Karpas-422 (cell line): ENCODE measurements at regions not wholly inside any gene's neighbourhood (a gene's known extent, or its start where the extent isn't known, plus 50 kb on each side); places are given as distances from the start of the nearest gene placed in this dataset.

Source experiments
- DNase-seq: peaks from one replicate; pipeline ENCODE4 v3.0.0-alpha.2; 2015
- H2AFZ ChIP-seq: fragments of 200-600 bp; sonication (generic); 2 replicates; pipeline ENCODE4 v1.6.1; 2014; ENCODE audit warnings: antibody characterized with exemption, low read length, mixed read lengths
- H3K27ac ChIP-seq: fragments of 200-600 bp; sonication (generic); 2 replicates; pipeline ENCODE4 v1.5.1; 2014; ENCODE audit warnings: mild to moderate bottlenecking, low read length, moderate library complexity
- H3K27me3 ChIP-seq: fragments of 200-600 bp; sonication (generic); 2 replicates; pipeline ENCODE4 v1.6.1; 2014; ENCODE audit warnings: low read length, mixed read lengths
- H3K36me3 ChIP-seq: fragments of 200-600 bp; sonication (generic); 2 replicates; pipeline ENCODE4 v1.6.1; 2014; ENCODE audit warnings: low read length, mixed read lengths; ENCODE audit not compliant: insufficient read depth
- H3K4me1 ChIP-seq: fragments of 200-600 bp; sonication (generic); 2 replicates; pipeline ENCODE4 v1.6.1; 2014; ENCODE audit warnings: mild to moderate bottlenecking, low read length, mixed read lengths
- H3K4me2 ChIP-seq: fragments of 200-600 bp; sonication (generic); 2 replicates; pipeline ENCODE4 v1.6.1; 2014; ENCODE audit warnings: low read length, low read depth, mild to moderate bottlenecking; ENCODE audit not compliant: poor library complexity, severe bottlenecking
- H3K4me3 ChIP-seq: fragments of 200-600 bp; sonication (generic); 2 replicates; pipeline ENCODE4 v1.5.1; 2014; ENCODE audit warnings: mild to moderate bottlenecking, antibody characterized with exemption, low read length, mixed read lengths
- H3K79me2 ChIP-seq: fragments of 200-600 bp; sonication (generic); 2 replicates; pipeline ENCODE4 v1.6.1; 2014; ENCODE audit warnings: mild to moderate bottlenecking, low read length, mixed read lengths
- H3K9ac ChIP-seq: fragments of 200-600 bp; sonication (generic); 2 replicates; pipeline ENCODE4 v1.6.0; 2014; ENCODE audit warnings: low read length
- H3K9me2 ChIP-seq: fragments of 200-600 bp; sonication (generic), shearing (Covaris generic); replicated peaks from 2 replicates; pipeline ENCODE4 v1.6.0; 2014; ENCODE audit warnings: mild to moderate bottlenecking, low read length, moderate library complexity; ENCODE audit not compliant: insufficient read depth
- H3K9me3 ChIP-seq: fragments of 300-700, 200-600 bp; sonication (generic); 2 replicates; pipeline ENCODE4 v1.6.1; 2014; ENCODE audit warnings: low read length, mixed read lengths
- H4K20me1 ChIP-seq: fragments of 200-600 bp; sonication (generic); 2 replicates; pipeline ENCODE4 v1.6.1; 2014; ENCODE audit warnings: mild to moderate bottlenecking, antibody characterized with exemption, low read length, low read depth; ENCODE audit not compliant: insufficient read depth

DNA sequence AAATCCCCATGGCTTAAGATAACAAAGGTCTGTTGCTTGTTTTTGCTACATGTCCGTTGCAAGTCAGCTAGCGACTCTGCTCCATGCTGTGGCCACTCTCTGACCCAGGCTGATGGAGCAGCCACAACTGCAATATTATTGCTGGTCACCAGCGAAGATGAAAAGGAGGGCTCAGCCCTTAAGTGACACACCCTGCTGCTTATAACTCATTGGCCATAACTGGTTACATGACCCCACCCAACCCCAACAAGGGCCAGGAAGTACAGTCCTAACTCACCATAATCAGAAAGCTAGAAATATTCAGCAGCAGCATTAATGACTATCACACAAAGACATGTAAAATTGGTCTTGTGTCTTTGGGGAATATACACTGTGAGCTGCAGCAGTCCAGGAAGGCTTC is 224.3 kb downstream of the SOX9 start:
- no peaks in the 10 kb centered on the region for H3K36me3 ChIP-seq
- H3K4me1 ChIP-seq = peaks cover 13% of the 10 kb centered on the region
- H3K9me3 ChIP-seq = no peaks in the 10 kb centered on the region
- H3K9me2 ChIP-seq = no peaks in the 10 kb centered on the region
- no peak overlapping the region for H3K27ac ChIP-seq
- H2AFZ ChIP-seq = no peak overlapping the region
- no peaks in the 10 kb centered on the region for H3K79me2 ChIP-seq
- H3K4me3 ChIP-seq = no peak overlapping the region
- H4K20me1 ChIP-seq = 0 out of 2 replicates have a peak, but pooled peaks cover 3% of the 10 kb centered on the region
- H3K27me3 ChIP-seq = no peaks in the 10 kb centered on the region; the same call in 1 of the 2 replicates
- no peak overlapping the region for H3K4me2 ChIP-seq
- H3K9ac ChIP-seq = no peak overlapping the region
- DNase-seq = no peak

DNA sequence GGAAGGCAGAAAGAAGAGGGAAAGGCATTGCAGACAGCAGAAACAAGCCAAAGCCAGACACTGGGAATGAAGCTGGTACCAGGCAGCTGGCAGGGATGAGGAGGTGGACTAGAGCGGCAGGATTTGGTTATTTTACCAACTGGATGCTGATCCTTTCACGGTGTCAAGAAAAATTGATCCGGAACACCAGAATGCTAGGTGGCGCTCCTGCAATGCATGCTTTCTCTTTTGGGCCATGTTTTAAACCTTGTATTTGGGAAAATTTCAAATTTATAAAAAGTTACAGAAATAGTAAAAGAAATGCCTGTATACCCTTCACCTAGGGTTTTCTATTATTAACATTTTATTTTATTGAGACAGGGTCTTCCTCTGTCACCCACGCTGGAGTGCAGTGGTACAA is 224.7 kb downstream of the SOX9 start:
- 0 out of 2 replicates have a peak, but pooled peaks cover 3% of the 10 kb centered on the region for H4K20me1 ChIP-seq
- no peak overlapping the region for H3K4me3 ChIP-seq
- H3K9ac ChIP-seq = no peak overlapping the region
- H3K4me1 ChIP-seq = peaks cover 13% of the 10 kb centered on the region
- no peaks in the 10 kb centered on the region; the same call in 1 of the 2 replicates for H3K27me3 ChIP-seq
- no peaks in the 10 kb centered on the region for H3K9me3 ChIP-seq
- no peaks in the 10 kb centered on the region for H3K9me2 ChIP-seq
- no peaks in the 10 kb centered on the region for H3K79me2 ChIP-seq
- no peaks in the 10 kb centered on the region for H3K36me3 ChIP-seq
- no peak overlapping the region for H2AFZ ChIP-seq
- H3K27ac ChIP-seq = no peak overlapping the region
- DNase-seq = no peak
- no peak overlapping the region for H3K4me2 ChIP-seq

DNA sequence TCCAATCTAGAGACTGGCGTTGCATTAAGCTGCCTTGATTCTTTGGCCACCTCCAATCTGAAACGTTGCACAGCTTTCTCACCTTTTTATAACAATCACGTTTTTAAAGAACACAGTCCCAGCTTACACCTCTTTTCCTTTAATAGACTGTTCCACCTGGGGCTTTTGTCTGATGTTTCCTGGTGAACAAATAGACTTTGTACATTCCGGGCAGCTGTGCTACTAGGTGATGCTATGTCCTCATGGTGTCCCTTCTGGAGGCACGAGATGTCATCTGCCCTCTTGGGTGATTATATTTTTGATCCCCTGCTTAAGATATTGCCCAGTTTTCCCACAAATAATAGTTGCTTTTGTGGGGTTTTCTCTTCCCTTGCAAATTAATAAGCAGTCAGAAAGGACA is 225.5 kb downstream of the SOX9 start:
- Histone ChIP-seq H3K36me3 (no peaks in the 10 kb centered on the region), H3K4me3 (no peak overlapping the region), H2AFZ (no peak overlapping the region), H3K27me3 (no peaks in the 10 kb centered on the region; the same call in 1 of the 2 replicates), H3K4me1 (peaks cover 13% of the 10 kb centered on the region), H3K9ac (no peak overlapping the region), H3K27ac (no peak overlapping the region), H3K4me2 (no peak overlapping the region), H3K9me3 (no peaks in the 10 kb centered on the region), H4K20me1 (0 out of 2 replicates have a peak, but pooled peaks cover 3% of the 10 kb centered on the region), H3K79me2 (no peaks in the 10 kb centered on the region), H3K9me2 (no peaks in the 10 kb centered on the region)
- DNase-seq = no peak

DNA sequence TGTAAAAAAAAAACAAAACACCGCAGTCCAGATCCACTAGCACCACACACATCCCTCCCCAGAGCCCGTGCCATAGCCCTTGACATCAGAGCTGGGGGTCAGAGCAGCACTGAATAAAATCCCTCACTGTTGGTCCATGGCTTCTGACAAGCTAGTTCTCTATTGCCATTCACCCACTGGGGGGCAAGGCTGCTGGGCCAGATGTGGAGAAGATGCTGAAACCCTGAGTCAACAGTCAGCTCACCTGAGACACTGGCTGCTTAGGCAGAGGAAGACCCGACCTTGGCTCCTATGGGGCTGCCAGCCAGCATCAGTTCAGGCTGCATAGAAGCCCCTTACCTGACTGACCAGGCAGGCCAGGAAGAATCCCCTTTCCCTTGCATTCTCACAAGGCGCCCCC is 228.2 kb downstream of the SOX9 start:
- no peaks in the 10 kb centered on the region; the same call in 1 of the 2 replicates for H3K27me3 ChIP-seq
- H3K9me3 ChIP-seq = no peaks in the 10 kb centered on the region
- H3K27ac ChIP-seq = no peak overlapping the region
- 0 out of 2 replicates have a peak, but pooled peaks cover 3% of the 10 kb centered on the region for H4K20me1 ChIP-seq
- H3K79me2 ChIP-seq = no peaks in the 10 kb centered on the region
- no peak for DNase-seq
- no peak overlapping the region for H3K9ac ChIP-seq
- H3K9me2 ChIP-seq = no peaks in the 10 kb centered on the region
- no peak overlapping the region for H3K4me2 ChIP-seq
- H3K36me3 ChIP-seq = no peaks in the 10 kb centered on the region
- H3K4me3 ChIP-seq = no peak overlapping the region
- H3K4me1 ChIP-seq = peaks cover 13% of the 10 kb centered on the region
- no peak overlapping the region for H2AFZ ChIP-seq

DNA sequence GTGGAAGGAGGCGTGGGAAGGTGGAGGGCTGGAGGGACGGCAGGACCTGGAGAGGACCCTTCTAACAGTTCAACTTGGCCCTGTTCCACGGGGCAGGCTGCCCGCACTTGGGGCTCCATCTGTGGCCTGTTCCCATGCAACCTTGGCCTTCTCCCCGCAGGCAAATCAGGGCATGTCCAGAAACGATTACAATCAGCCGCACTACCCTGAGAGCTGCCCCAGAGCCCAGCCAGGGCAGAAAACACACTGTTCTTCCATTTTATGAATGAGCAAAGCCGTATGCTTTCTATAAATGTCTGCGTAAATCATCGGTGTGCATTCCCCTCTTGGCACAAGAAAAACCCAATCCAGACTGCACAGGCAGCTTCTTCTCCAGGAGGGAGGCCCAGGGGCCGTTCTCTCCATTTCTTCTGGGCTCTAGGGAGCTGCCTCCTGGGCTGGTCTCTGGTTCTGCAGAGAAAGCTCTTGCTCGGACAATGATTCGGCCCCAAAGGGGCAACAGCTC is 228.7 kb downstream of the SOX9 start:
- H3K36me3 ChIP-seq = no peaks in the 10 kb centered on the region
- DNase-seq = no peak
- H4K20me1 ChIP-seq = 0 out of 2 replicates have a peak, but pooled peaks cover 3% of the 10 kb centered on the region
- H2AFZ ChIP-seq = no peak overlapping the region
- peaks cover 9% of the 10 kb centered on the region for H3K4me1 ChIP-seq
- no peak overlapping the region for H3K27ac ChIP-seq
- H3K79me2 ChIP-seq = no peaks in the 10 kb centered on the region
- H3K27me3 ChIP-seq = no peaks in the 10 kb centered on the region; the same call in 1 of the 2 replicates
- H3K4me2 ChIP-seq = no peak overlapping the region
- no peaks in the 10 kb centered on the region for H3K9me3 ChIP-seq
- no peak overlapping the region for H3K9ac ChIP-seq
- no peaks in the 10 kb centered on the region for H3K9me2 ChIP-seq
- no peak overlapping the region for H3K4me3 ChIP-seq

DNA sequence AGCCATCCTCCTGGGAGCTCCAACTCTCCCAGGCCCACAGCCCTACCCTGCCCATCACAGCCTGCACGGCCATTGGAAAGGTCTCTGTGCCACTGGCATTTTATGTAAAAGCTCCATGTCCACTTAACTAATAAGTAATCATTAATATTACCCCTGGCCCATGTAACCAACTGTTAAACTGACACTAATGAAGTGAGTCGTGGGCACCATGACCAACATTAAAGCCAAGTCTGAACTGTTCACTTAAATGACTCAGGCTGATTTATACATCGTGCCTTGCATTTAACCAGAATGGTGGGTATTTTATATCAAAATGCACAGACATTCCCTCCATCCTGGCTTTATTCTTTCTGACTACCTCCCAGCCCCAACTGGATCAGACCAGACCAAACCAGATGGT is 229.3 kb downstream of the SOX9 start:
- no peaks in the 10 kb centered on the region for H3K9me3 ChIP-seq
- H4K20me1 ChIP-seq = 0 out of 2 replicates have a peak, but pooled peaks cover 3% of the 10 kb centered on the region
- no peak for DNase-seq
- no peak overlapping the region for H2AFZ ChIP-seq
- H3K9ac ChIP-seq = no peak overlapping the region
- H3K4me1 ChIP-seq = peaks cover 4% of the 10 kb centered on the region
- no peak overlapping the region for H3K27ac ChIP-seq
- H3K4me3 ChIP-seq = no peak overlapping the region
- no peaks in the 10 kb centered on the region for H3K27me3 ChIP-seq
- no peaks in the 10 kb centered on the region for H3K9me2 ChIP-seq
- no peak overlapping the region for H3K4me2 ChIP-seq
- no peaks in the 10 kb centered on the region for H3K36me3 ChIP-seq
- no peaks in the 10 kb centered on the region for H3K79me2 ChIP-seq

DNA sequence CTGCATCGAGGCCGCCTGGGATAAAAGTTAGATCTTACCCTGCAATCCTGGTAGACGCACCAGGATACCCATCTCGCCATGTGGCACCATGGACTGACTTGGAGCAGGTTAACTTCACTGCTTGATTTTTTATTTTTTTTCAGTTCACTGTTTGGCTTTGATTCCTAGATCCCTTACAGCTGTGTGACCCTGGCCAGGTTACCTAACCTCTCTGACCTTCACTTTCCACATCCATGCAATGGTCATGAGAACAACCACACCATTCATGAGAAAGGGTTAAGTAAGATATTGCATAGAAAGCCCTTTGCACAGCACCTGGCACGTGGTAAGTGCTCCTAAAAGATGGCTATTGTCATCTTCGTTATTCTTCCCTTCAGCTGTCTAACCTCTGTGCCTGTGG is 230.5 kb downstream of the SOX9 start:
- no peak overlapping the region for H3K27ac ChIP-seq
- H4K20me1 ChIP-seq = 0 out of 2 replicates have a peak, but pooled peaks cover 3% of the 10 kb centered on the region
- H2AFZ ChIP-seq = no peak overlapping the region
- no peak overlapping the region for H3K4me2 ChIP-seq
- H3K4me1 ChIP-seq = no peaks in the 10 kb centered on the region
- no peaks in the 10 kb centered on the region for H3K79me2 ChIP-seq
- no peaks in the 10 kb centered on the region for H3K27me3 ChIP-seq
- no peaks in the 10 kb centered on the region for H3K9me3 ChIP-seq
- no peaks in the 10 kb centered on the region for H3K36me3 ChIP-seq
- H3K9me2 ChIP-seq = no peaks in the 10 kb centered on the region
- H3K9ac ChIP-seq = no peak overlapping the region
- no peak for DNase-seq
- H3K4me3 ChIP-seq = no peak overlapping the region

DNA sequence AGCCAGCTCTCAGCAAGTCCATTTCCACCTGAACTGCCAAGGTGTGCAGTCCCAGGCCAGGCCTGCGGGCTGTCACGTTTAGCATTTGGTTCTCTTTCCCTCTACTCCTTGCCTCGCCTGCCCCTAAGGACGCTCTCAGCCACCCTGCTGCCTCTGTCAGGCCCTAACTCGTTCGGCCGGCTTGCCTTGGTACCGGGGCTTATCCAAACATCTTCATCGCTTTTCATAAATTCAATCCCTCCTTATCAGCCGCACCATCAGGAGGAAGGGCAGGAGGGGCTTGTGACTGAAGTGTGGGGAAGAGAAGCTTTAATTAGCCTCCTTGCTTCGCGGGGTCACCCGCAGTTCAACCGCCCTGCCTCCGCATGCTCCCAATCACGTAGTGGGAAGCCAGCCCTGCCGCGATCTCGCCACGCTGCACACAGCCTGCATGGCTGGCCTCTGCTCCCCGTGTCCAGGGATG is 231.1 kb downstream of the SOX9 start:
- Histone ChIP-seq H3K79me2 (no peaks in the 10 kb centered on the region), H2AFZ (no peak overlapping the region), H3K4me1 (no peaks in the 10 kb centered on the region), H3K4me2 (no peak overlapping the region), H3K36me3 (no peaks in the 10 kb centered on the region), H3K27ac (no peak overlapping the region), H4K20me1 (0 out of 2 replicates have a peak, but pooled peaks cover 3% of the 10 kb centered on the region), H3K9ac (no peak overlapping the region), H3K9me2 (no peaks in the 10 kb centered on the region), H3K4me3 (no peak overlapping the region), H3K27me3 (no peaks in the 10 kb centered on the region), H3K9me3 (no peaks in the 10 kb centered on the region)
- no peak for DNase-seq
